ENCODE measurements at regions not wholly inside any gene's neighbourhood (a gene's known extent, or its start where the extent isn't known, plus 50 kb on each side); places are given as distances from the start of the nearest gene placed in this dataset.
"Not testable (repeated sequence)": the region's sequence is repeated elsewhere in the genome, so short reads cannot be mapped to it uniquely, and the experiment has no call there.

DNA sequence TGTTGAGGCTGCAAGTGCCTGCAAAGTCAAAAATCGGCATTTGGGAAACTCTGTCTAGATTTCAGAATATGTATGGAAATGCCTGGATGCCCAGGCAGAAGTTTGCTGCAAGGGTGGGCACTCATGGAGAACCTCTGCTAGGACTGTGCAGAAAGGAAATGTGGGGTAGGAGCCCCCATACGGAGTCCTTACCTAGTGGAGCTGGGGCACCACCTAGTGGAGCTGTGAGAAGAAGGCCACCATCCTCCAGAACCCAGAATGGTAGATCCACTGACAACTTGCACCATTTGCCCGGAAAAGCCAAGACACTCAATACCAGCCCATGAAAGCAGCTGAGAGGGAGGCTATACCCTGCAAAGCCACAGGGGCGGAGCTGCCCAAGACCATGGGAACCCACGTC is 671.2 kb upstream of the ZWINT start:
- DNase-seq (ENCODE audit: low read depth), result not testable (repeated sequence)

- DNase-seq (ENCODE audit: low read depth), result no peak
Measured at GRCh38 chr10:57031346-57031745, 670.3 kb upstream of the ZWINT start.

GRCh38 chr10:57026307-57026706 is 665.2 kb upstream of the ZWINT start:
- no peak for DNase-seq (ENCODE audit: low read depth)

- DNase-seq (ENCODE audit: low read depth), result no peak
Measured at GRCh38 chr10:57023626-57024025, 662.6 kb upstream of the ZWINT start.

GRCh38 chr10:57018452-57018851 is 657.4 kb upstream of the ZWINT start:
- DNase-seq (ENCODE audit: low read depth), result no peak

- no peak for DNase-seq (ENCODE audit: low read depth)
Measured at GRCh38 chr10:57017356-57018037, 656.4 kb upstream of the ZWINT start.

- DNase-seq (ENCODE audit: low read depth), result no peak
Measured at GRCh38 chr10:57015595-57016318, 654.7 kb upstream of the ZWINT start.

GRCh38 chr10:57015187-57015586 is 654.1 kb upstream of the ZWINT start:
- DNase-seq (ENCODE audit: low read depth), result no peak

DNA sequence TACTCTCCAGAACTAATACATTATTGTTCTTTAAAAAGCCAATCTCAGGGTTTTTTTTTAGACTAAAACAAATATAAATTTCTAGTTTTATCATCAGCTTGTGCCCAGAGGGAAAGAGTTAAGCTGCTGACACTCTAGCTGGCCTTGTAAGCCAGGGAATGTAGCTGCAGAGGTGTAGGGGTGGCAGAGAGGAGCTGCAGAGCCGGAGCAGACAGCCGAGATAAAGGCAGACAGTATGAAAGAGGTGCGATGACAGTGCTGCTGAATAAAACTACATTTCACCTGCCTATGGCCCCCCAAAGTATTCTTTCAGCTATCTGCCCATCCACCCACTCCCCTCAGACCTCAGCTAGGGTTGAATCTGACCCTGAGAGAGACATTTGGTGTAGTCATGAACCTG is 653.7 kb upstream of the ZWINT start:
- no peak for DNase-seq (ENCODE audit: low read depth)

- DNase-seq (ENCODE audit: low read depth), result no peak
Measured at GRCh38 chr10:57008189-57008588, 647.1 kb upstream of the ZWINT start.

DNA sequence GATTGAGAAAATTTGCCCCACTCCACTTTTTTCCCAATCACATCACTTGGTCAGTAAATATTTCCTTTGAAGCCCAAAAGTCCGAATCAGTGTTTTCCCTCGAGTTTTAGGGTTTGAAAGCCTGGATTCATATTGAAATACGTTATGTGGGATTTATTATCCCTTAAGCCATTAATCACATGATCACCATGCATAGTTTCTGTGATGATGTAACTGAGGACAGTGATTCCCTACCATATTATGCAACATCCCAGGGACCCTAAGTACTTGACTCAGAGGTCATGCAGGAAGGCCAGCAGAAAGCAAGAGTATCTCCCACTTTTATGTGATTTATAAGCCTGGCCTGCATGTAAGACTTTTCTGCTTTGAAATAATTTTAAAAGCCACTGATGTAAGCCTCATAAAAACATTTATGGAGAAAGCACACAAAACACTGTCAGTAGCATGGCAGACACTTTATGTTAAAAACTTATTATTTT is 630.6 kb upstream of the ZWINT start:
- no peak for DNase-seq (ENCODE audit: low read depth)

- DNase-seq (ENCODE audit: low read depth), result no peak
Measured at GRCh38 chr10:56975513-56975912, 614.5 kb upstream of the ZWINT start.

DNA sequence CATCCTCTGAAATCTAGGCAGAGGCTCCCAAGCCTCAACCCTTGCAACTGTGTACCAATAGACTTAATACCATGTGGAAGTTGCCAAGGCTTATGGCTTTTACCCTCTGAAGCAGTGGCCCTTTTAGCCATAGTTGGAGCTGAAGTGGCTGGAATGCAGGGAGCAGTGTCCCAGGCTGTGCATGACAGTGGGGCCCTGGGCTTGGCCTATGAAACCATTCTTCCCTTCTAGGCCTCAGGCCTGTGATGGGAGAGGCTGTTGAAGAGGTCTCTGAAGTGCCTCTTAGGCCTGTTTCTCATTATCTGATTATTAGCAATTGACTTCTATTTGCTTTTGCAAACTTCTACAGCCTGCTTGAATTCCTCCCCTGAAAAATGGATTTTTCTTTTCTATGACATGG is 612.7 kb upstream of the ZWINT start:
- DNase-seq (ENCODE audit: low read depth), result no peak

DNA sequence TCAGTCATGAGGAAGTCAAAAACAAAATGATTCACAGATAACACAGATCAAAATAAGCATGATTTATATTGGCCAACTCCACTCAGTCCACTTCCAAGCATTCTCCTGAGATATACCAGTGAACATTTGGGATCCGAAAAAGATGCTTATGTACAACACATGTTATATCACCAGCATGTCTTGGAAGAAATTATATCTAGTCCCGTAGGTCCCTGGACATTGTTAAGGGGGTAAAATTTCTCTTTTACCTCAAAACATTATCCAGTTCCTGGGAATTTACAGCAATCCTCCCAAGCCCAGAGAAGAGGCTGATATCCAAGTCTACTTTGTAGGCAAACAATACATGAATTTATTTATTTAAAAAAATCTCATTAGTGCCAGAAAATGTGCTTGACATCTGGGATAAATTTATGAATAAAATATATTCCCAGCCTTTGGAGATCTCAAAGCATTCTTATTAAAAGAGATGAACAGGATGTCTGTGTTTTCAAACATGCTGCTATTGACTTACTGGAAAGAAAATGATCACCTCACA is 582.2 kb upstream of the ZWINT start:
- DNase-seq (ENCODE audit: low read depth), result no peak

GRCh38 chr10:56934515-56934914 is 573.5 kb upstream of the ZWINT start:
- DNase-seq (ENCODE audit: low read depth), result no peak

- no peak for DNase-seq (ENCODE audit: low read depth)
Measured at GRCh38 chr10:56928714-56929113, 567.7 kb upstream of the ZWINT start.

DNA sequence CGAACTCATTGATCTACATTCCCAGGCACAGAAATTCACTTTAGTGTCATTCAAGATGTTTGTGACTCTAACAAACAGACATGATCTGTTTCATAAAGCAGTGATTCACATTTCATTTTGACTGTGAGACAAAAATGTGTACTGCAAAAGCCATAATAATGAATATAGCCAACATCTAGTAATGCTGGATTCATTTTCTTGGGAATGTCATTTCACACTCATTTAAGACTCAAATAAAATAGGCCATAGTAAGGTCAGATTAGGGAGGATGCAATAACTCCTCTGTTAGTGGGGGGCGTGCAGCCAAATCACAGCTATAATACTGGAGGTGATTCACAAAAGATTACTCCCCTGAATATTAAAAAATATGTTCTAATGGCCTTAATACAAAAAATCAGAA is 566.6 kb upstream of the ZWINT start:
- DNase-seq (ENCODE audit: low read depth), result no peak

DNA sequence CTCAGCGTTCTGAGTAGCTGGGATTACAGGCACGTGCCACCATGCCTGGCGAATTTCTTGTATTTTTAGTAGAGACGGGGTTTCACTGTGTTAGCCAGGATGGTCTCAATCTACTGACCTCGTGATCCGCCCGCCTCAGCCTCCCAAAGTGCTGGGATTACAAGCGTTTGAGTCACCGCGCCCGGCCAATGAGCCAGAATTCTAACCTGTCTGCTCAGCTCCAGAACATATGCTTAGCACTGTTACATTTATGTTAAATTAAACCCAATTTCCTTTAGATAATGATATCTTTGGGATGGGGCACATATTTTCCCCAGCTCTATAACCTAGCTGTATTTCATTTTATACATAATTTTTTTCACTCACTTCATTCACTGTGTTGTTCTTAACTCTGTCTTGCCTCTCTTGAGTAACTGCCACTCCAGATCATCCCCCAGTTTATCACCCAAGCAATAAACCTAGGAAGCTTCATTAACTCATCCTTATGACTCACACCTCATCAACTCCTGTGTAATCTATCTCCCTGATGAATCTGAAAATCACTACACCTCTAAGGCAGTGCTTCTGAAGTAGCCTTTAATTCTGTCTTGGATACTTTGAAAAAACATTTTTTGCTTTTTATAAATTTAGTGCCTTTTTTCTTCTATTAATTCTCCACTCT is 559.7 kb upstream of the ZWINT start:
- no peak for DNase-seq (ENCODE audit: low read depth)

- no peak for DNase-seq (ENCODE audit: low read depth)
Measured at GRCh38 chr10:56912043-56912442, 551.0 kb upstream of the ZWINT start.

DNA sequence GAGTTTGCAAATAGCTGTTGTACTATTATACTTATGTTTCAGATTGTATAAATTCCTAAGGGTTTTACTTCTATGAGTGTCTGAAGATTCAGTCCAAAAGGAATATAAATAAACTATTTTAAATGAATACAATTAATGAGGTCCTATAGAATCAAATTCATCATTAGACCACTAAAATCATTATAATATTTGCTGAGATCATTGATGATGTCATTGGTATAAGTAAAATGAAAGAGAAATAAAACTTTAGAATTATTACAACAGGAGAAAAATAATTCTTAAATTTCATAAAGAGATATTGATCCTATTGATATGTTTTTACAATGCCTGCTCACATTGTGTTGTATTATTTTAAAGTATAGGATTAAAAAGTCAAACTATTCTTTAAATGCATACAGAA is 544.0 kb upstream of the ZWINT start:
- DNase-seq (ENCODE audit: low read depth), result no peak

- no peak for DNase-seq (ENCODE audit: low read depth)
Measured at GRCh38 chr10:56902554-56902953, 541.5 kb upstream of the ZWINT start.

DNA sequence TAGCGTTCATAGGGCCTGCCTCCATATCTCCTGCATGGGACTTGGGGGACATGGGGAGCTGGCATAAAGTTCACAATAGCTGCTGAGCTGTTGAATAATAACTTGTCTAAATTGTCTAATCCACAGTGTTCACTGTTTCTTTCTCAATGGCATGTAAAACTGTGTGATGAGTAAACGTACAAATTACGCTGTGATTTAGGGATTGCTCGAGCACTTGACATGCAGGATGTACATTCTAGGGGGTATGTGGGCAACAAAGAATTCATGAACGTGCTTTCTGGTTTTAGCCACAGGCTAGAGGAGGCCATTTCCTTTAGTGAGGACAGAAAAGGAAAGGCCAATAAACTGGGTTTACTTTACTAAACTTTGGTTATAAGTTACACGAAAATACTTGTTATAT is 534.2 kb upstream of the ZWINT start:
- DNase-seq (ENCODE audit: low read depth), result no peak

All from myocyte (in vitro differentiated cells).